ENCODE measurements at regions not wholly inside any gene's neighbourhood (a gene's known extent, or its start where the extent isn't known, plus 50 kb on each side); places are given as distances from the start of the nearest gene placed in this dataset.
"Not testable (repeated sequence)": the region's sequence is repeated elsewhere in the genome, so short reads cannot be mapped to it uniquely, and the experiment has no call there.

DNA sequence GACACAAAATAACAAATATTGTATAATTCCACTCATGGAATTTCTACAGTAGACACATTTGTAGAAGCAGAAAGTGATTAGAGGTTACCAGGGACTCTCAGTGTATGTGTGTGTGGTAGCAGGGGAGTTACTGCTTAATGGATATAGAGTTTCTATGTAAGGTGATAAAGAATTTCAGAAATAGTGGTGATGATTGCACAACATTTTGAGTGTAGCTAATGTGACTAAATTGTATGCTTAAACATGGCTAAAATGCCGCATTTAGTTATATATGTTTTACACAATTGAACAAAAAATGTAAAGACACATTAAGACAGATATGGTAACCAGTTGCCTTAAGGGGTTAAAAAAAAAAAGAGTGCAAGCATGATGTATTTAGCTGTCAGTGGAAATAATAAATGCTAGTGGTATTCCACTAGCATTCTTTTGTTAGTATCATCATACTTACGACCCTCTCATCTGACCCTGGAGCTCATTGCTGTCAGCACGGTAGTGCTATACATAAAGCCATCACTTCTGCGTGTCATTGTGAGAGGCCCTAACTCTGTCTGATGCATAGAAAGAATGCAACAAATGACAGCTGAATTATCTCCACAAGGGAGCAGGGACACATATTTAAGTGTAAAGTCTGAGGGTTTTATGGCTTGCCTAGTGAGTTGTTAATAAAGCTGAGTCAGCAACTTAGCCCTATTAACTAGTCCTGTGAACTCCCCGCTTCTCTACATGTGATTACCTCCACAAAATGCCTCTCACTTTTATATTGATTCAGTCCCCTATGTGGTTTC is 134.1 kb upstream of the RXFP2 start:
- H3K36me3 ChIP-seq (ENCODE audit: control insufficient read depth in 4 of 4, insufficient read depth in 3 of 4, low read depth in 1 of 4, low read length in 3 of 4), result no peaks in the 10 kb centered on the region

DNA sequence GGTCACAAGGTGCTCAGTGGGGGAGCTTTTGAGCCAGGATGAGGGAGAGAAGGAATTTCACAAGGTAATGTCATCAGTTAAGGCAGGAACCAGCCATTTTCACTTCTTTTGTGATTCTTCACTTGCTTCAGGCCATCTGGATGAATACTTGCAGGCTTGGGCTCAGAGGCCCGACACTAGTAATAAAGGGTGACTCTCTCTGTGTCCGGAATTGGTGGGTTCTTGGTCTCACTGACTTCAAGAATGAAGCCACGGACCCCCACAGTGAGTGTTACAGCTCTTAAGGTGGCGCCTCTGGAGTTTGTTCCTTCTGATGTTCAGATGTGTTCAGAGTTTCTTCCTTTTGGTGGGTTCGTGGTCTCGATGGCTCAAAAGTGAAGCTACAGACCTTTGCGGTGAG is 131.8 kb upstream of the RXFP2 start:
- H3K4me3 ChIP-seq (ENCODE audit: low read depth in 1 of 3, low read length in 3 of 3); H3K4me1 ChIP-seq (ENCODE audit: control insufficient read depth in 4 of 4, insufficient read depth in 4 of 4, low read length in 3 of 4); H3K9me3 ChIP-seq (ENCODE audit: control insufficient read depth in 4 of 4, low read length in 3 of 4); H3K27ac ChIP-seq (ENCODE audit: low read depth in 1 of 2, low read length in 2 of 2); H3K9ac ChIP-seq (ENCODE audit: low read depth in 1 of 2, low read length in 2 of 2); DNase-seq (ENCODE audit: low spot score); H3K36me3 ChIP-seq (ENCODE audit: control insufficient read depth in 4 of 4, insufficient read depth in 3 of 4, low read depth in 1 of 4, low read length in 3 of 4); H3K27me3 ChIP-seq (ENCODE audit: control insufficient read depth in 4 of 4, insufficient read depth in 4 of 4, low read length in 3 of 4): not testable (repeated sequence)
- 74% methylated on average over 7 of the region's 7 CpGs for WGBS

More for the DNA sequence above, 134.1 kb upstream of the RXFP2 start:
- TF ChIP-seq HNF4A (conservative IDR thresholded peaks at IDR 0.05) (no peak), NR2F2 (IDR thresholded peaks at IDR 0.05) (no peak), TAF1 (conservative IDR thresholded peaks at IDR 0.05) (no peak), FOXA1 (IDR thresholded peaks at IDR 0.05) (no peak), EGR1 (IDR thresholded peaks at IDR 0.05; ENCODE audit: low read depth in 2 of 2) (no peak), SP1 (IDR thresholded peaks at IDR 0.05) (no peak), GABPA (IDR thresholded peaks at IDR 0.05 in 1 of 2, conservative IDR thresholded peaks at IDR 0.05 in 1 of 2) (no peak), YY1 (IDR thresholded peaks at IDR 0.05) (no peak), JUND (IDR thresholded peaks at IDR 0.05) (no peak), RAD21 (IDR thresholded peaks at IDR 0.05) (no peak), FOXA2 (IDR thresholded peaks at IDR 0.05) (no peak), RXRA (IDR thresholded peaks at IDR 0.05) (no peak), HNF4G (IDR thresholded peaks at IDR 0.05) (no peak)
- TF ChIP-seq, protein P1, sequence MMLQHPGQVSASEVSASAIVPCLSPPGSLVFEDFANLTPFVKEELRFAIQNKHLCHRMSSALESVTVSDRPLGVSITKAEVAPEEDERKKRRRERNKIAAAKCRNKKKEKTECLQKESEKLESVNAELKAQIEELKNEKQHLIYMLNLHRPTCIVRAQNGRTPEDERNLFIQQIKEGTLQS (IDR thresholded peaks at IDR 0.05), result no peak
- TF ChIP-seq, protein P2, sequence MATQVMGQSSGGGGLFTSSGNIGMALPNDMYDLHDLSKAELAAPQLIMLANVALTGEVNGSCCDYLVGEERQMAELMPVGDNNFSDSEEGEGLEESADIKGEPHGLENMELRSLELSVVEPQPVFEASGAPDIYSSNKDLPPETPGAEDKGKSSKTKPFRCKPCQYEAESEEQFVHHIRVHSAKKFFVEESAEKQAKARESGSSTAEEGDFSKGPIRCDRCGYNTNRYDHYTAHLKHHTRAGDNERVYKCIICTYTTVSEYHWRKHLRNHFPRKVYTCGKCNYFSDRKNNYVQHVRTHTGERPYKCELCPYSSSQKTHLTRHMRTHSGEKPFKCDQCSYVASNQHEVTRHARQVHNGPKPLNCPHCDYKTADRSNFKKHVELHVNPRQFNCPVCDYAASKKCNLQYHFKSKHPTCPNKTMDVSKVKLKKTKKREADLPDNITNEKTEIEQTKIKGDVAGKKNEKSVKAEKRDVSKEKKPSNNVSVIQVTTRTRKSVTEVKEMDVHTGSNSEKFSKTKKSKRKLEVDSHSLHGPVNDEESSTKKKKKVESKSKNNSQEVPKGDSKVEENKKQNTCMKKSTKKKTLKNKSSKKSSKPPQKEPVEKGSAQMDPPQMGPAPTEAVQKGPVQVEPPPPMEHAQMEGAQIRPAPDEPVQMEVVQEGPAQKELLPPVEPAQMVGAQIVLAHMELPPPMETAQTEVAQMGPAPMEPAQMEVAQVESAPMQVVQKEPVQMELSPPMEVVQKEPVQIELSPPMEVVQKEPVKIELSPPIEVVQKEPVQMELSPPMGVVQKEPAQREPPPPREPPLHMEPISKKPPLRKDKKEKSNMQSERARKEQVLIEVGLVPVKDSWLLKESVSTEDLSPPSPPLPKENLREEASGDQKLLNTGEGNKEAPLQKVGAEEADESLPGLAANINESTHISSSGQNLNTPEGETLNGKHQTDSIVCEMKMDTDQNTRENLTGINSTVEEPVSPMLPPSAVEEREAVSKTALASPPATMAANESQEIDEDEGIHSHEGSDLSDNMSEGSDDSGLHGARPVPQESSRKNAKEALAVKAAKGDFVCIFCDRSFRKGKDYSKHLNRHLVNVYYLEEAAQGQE (IDR thresholded peaks at IDR 0.05), result no peak
- TF ChIP-seq, protein P3, sequence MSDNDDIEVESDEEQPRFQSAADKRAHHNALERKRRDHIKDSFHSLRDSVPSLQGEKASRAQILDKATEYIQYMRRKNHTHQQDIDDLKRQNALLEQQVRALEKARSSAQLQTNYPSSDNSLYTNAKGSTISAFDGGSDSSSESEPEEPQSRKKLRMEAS (IDR thresholded peaks at IDR 0.05), result no peak
- no peak for DNase-seq (ENCODE audit: low spot score)
- no peak overlapping the region for H3K27ac ChIP-seq (ENCODE audit: low read depth in 1 of 2, low read length in 2 of 2)
- H3K4me3 ChIP-seq (ENCODE audit: low read depth in 1 of 3, low read length in 3 of 3), result no peak overlapping the region
- no peaks in the 10 kb centered on the region for H3K27me3 ChIP-seq (ENCODE audit: control insufficient read depth in 4 of 4, insufficient read depth in 4 of 4, low read length in 3 of 4)
- 77% methylated on average over 5 of the region's 5 CpGs for WGBS
- H3K9me3 ChIP-seq (ENCODE audit: control insufficient read depth in 4 of 4, low read length in 3 of 4), result no peaks in the 10 kb centered on the region
- H3K4me1 ChIP-seq (ENCODE audit: control insufficient read depth in 4 of 4, insufficient read depth in 4 of 4, low read length in 3 of 4), result no peaks in the 10 kb centered on the region
- no peak overlapping the region for H3K9ac ChIP-seq (ENCODE audit: low read depth in 1 of 2, low read length in 2 of 2)

DNA sequence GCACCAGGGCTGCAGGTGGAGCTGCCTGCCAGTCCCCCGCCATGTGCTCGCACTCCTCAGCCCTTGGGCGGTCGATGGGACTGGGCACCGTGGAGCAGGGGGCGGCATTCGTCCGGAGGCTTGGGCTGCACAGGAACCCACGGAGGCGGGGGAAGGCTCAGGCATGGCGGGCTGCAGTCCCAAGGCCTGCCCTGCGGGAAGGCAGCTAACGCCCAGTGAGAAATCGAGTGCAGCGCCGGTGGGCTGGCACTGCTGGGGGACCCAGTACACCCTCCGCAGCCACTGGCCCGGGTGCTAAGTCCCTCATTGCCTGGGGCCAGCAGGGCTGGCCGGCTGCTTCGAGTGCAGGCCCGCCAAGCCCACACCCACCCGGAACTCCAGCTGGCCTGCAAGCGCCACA is 130.5 kb upstream of the RXFP2 start:
- not testable (repeated sequence) for H3K9me3 ChIP-seq (ENCODE audit: control insufficient read depth in 4 of 4, low read length in 3 of 4); H3K4me1 ChIP-seq (ENCODE audit: control insufficient read depth in 4 of 4, insufficient read depth in 4 of 4, low read length in 3 of 4); H3K27ac ChIP-seq (ENCODE audit: low read depth in 1 of 2, low read length in 2 of 2); H3K36me3 ChIP-seq (ENCODE audit: control insufficient read depth in 4 of 4, insufficient read depth in 3 of 4, low read depth in 1 of 4, low read length in 3 of 4); H3K9ac ChIP-seq (ENCODE audit: low read depth in 1 of 2, low read length in 2 of 2); DNase-seq (ENCODE audit: low spot score); H3K4me3 ChIP-seq (ENCODE audit: low read depth in 1 of 3, low read length in 3 of 3); H3K27me3 ChIP-seq (ENCODE audit: control insufficient read depth in 4 of 4, insufficient read depth in 4 of 4, low read length in 3 of 4)
- WGBS, result 88% methylated on average over 23 of the region's 23 CpGs
